HUDEP-2 (cell line): ENCODE measurements at regions not wholly inside any gene's neighbourhood (a gene's known extent, or its start where the extent isn't known, plus 50 kb on each side); places are given as distances from the start of the nearest gene placed in this dataset.
"Not testable (repeated sequence)": the region's sequence is repeated elsewhere in the genome, so short reads cannot be mapped to it uniquely, and the experiment has no call there.

ENCODE experiments used
- DNase-seq, 76 experiments: peaks; one replicate each; lab custom pipeline; 2025; ENCODE audit not compliant: unreplicated experiment in 76 of 76; lab: John Stamatoyannopoulos, UW

DNA sequence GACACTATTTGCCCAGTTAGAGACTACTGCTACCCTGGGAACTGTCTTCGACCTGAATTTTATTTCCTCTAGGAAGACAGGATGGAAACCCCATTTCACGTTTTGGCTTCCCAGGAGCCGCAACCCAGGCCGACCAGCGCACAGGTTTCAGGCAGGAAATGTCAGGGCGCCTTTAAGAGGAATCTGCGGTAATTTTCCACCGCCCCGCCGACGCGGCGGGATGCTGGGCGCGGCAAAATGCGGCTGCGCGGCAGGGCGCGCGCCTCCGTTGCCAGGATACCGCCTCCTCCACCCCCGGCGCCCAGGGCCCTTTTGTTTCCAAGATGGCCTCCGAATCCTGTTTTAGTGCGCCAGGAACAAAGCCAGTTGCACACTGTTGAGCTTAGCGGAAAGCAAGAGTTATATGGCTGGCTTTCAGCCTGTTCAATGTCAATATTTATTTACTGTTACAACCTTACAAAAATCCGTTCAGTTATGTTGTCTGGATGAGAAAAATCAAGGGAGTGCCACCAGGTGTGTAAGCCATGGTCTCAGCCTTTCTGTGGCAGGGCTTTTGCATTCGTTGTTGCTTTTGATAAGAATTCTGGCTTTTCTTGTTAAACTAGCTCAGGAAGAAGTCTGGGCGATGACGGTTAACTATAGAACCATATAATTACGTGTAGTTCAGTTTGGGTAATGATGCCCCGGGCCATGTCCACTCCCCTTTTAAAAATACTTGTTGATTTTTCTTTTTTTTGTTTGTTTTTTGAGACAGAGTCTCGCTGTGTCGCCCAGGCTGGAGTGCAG is 79.7 kb upstream of the CHD2 start:
- peak in 75 of 76 experiments; percentile 10 to 87 (median 77) for DNase-seq

DNA sequence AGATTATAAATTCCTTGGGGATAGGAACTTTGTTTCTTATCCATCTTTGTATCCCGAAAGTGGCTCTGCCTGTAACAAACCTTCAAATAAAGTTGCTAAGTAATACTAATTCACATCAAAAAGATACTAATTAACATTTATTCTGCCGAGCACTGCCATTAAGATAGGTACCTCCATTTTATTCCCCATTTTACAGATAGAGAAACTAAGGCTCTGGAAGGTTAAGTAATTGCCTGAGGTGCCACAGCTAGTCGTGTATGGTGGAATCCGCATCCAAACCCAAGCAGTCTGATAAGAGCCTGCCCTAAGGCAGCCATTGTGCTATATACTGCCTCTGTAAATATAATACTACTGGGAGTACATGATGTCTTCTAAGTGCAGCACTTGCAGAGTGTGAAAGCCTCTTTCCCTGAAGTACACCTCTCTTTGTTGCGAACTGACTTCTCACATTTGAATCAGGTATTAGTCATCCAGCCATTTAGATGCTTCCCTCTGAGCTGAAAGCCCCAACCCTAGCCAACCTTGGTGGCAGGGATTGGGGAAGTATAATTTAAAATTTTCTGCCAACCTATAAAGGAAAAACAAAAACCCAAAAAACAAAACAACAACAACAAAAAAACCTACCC is 78.5 kb upstream of the CHD2 start:
- DNase-seq, result no peak

DNA sequence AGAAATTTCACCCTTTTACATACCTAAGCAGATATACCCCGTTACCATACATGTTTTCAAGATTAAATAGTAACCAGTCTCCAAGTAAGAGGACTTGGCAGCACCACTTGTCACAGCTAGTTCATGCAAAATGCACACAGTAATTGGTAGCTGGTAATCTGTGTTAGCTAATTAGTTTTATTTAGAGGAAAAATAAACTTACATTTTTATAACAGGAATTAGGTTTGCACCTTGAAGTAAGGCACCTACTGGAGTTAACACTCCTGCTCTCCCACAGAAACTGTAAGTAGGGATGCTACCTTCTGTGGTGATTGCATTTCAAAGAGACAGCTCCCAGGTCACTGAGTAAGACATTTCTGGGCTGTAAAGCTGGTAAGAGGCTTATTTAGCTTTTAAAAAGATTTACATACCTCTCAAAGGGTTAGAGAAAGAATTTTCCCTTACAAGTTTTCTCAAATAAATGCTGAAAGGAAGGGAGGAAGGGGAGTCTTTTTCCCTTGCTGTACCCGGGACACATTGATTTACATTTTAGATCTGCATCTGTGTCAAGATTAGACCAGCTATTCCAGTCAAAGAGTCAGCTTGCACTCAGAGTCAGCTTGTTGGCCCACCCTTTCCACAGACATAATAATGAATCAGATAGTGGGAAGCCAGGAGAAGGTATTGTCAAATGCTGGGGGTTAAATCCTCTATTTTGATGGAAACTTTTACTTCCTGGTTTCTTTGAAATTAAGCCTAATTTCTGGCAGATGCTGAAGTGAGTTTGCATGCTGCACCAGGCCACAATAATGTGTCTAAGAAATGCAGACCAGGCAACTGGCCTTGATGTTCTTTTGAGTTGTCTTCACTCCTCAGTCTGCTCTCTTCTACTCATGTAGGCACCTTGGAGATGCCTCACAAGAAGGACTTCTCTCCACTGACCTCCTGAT is 77.6 kb upstream of the CHD2 start:
- DNase-seq, result no peak

DNA sequence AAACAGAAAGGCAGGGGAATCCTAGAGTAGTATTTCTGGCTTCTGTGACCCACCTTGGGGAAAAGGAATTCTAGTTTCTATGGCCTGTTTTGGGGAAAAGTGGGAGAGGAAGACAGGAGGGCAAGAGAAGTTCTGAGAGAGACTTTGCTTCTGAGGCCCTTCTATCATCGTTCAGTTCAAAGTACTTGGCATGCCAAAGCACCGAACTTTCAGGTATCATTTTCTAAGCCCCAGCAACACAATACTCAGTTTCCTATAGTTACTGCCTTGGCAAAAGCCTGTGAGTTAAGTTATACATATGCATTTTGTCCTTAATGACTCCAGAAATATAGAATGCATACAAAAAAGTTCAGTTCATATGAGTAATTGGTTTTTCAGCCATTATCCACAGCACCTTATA is 74.1 kb upstream of the CHD2 start:
- no peak for DNase-seq

DNA sequence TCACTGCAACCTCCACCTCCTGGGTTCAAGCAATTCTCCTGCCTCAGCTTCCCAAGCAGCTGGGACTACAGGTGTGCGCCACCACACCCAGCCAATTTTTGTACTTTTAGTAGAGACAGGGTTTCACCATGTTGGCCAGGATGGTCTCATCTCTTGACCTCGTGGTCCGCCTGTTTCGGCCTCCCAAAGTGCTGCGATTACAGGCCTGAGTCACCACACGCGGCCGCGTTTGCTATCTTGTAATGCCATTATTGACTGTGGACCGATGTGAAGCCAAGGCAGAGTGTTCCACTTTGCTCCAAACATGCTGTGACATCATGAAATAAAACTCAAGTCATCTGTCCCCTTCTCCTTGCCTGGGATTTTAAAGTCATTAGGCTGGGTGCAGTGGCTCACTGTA is 72.1 kb upstream of the CHD2 start:
- not testable (repeated sequence) for DNase-seq

DNA sequence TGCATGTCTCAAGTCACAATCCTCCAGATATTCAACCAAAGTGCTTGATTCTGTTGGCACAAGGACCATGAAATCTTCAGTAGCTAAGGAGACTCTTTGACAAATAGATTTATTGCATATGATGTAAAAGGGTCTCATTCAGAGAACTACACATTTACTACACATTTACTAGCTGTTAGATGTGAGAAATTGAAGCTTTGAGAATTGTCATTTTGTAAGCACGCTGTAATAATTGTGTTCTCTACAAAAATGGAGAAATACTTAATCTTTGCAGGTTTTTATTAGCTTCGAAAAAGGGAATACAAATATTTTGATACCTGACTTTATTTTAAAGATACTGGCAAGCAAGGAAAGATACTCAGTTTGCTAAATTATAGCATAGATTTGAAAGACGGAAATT is 70.2 kb upstream of the CHD2 start:
- no peak for DNase-seq

DNA sequence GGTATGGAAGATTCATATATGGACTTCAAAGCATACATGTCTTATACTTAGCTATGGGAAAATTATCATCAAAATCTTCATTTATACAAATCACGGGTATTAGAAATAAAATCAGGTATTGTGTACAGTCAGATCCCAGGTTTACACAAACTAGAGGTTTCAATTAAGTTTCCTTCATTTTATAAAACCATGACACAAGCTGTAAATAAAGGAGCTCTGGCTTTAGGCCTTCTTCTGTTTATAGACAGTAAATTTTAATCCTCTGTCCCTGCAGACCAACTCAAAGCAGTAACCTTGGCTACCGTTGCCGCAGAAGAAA is 68.8 kb upstream of the CHD2 start:
- DNase-seq, result no peak

DNA sequence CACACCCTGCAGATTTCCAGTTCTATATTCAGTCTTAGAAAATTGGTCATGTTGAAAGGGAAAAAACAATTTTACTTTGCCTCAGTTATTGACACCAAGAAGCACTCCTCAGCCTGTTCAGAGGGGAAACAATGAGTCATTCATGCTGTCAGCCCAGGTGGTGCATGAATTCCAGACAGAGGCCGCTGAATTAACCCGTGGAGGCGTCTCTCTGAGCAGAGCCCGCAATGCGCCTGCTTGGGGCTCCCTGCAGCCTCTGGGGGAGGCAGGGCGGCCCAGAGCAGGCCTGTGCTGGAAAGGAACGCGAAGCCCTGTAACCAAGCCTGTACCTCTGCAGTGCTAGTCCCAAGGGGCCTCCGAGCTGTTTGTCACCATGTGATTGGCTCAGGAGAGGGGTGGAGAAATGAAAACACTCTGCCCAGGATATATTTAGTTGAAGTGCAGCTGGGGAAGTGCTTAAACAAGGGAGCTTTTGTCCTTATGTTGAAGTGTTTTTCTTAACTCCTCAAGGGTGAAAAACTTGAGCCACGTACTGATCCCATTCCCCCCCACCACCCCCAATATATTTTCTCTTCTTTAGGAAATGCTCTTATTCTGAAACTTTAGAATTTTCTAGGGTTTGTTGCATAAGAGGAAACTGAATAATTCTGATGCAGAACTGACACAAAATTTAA is 68.3 kb upstream of the CHD2 start:
- DNase-seq, result peak in 75 of 76 experiments; percentile 31 to 94 (median 83)

DNA sequence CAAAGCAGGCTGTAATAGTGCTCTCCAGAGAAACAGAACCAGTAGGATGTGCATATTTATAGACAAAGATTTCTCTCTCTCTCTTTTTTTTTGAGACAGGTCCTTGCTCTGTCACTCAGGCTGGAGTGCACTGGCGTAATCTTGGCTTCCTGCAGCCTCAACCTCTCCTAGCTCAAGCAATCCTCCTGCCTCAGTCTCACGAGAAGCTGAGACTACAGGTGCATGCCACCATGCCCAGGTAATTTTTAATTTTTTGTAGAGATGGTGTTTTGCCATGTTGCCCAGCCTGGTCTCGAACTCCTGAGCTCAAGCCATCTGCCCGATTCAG is 67.1 kb upstream of the CHD2 start:
- DNase-seq, result no peak

DNA sequence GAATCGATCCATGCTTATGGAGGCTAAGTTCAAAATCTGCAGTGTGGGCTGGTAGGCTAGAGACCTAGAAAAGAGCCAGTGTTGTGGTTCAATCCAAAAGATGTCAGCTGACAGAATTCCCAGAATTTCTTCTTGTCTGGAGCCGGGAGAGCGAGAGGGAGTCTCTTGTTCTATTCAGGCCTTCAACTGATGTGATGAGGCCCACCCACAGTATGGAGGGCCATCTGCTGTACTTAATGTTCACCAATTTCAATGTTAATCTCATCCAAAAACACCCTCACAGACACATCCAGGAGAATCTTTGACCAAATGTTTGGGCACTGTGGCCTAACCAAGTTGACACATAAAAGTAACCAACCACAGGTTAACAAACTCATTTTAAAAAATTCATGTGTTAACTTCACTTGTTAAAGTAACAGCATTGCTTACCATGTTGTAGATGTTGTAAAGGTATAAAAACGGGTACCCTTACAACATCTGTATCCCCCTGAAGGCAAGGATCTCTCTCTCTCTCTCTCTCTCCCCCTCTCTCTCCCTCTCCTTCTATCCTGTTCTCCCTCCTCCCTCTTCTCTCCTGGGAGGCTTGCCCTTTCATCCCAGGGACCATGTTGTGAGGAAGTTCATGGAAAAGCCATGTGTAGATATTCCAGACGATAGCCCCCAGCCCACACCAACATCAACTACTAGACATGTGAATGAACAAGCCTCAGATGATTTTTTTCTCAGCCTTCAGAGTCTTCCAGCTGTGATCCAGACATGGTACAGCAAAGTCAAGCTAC is 66.4 kb upstream of the CHD2 start:
- DNase-seq, result no peak

DNA sequence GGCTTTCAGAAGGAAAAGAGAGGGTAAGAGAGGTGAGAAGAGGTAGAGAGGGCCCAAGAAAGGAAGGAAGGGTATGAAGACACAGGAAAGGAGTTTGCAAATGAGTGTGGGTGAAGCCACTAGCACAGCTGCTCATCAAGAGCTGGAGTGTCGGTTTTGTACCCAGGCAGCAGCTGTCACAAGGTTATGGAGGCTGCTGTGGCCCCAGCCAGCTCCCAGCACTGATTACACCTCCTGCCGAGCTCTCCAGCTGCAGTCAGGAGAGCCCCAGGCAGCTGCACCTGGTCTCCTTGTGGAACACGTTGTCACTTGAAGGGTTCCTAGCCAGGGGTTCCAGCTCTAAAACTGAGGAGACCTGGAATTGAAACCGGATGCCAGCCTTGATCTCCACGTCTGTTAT is 60.4 kb upstream of the CHD2 start:
- DNase-seq, result no peak

DNA sequence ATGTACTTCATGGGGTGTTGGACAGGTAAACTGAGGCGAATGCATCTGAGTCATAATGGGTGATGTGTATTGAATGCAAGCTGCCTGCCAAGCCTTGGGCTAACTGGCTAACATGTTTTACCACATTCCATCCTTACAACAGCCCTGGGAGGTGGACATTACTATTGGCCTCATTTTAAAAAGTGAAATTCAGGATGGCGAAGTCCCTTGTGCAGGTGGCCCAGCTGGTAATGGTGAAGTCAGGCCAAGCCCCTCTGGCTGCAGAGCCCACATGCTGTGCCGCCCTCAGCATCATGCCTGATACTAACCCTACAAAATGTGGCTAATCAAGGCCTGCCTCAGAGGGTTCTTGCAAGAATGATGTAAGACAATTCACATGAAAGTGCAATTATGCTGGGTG is 60.0 kb upstream of the CHD2 start:
- no peak for DNase-seq

DNA sequence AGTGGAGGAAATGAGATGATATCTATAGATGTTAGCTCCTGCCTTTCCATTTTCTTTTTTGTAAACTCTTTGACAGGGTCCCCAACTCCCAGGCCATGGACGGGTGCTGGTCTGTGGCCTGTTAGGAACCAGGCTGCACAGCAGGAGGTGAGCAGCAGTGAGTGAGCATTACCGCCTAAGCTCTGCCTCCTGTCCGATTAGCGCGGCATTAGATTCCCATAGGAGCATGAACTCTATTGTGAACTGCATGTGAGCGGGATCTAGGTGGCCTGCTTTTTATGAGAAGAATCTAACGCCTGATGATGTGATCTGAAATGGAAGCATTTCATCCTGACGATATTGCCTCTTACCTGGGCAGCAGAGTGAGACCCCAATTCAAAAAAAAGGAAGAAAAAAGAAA is 56.8 kb upstream of the CHD2 start:
- DNase-seq, result no peak

DNA sequence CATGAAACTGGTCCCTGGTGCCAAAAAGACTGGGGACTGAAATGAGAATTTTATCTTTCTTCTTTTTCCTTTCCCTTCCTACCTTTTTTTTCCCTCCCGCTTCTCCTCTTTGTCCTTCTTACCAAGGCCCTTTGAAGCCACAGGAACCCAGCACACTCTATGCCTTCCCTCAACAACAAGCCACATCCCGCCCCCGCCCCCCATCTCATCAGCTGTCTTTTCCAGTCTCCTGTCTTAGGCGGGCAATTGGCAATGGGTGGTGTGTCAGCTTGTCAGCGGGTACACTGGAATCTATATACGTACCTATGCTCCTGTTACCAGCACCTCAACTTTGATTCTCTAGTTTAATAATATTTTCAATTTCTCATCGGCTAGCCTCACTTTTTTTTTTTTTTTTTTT is 56.3 kb upstream of the CHD2 start:
- no peak for DNase-seq

DNA sequence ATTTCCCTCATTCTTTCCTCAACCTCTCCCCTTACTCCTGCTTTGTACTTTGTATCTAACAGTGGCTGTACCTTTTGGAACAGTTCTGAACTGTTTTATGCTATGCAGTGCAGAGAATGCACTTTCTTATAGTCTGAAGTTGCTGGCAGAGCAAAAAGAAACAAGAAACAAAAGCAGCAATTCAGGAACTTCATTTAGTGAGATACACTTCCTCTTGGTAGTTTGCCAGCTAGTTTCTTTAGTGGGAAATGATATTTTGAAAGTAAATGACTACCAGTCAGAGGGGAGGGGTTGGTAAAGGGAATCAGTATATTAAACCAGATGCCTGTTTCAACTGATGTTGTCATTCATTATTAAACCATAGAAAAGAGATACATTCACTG is 55.0 kb upstream of the CHD2 start:
- peak in 17 of 76 experiments; percentile 1 to 65 (median 27) for DNase-seq

DNA sequence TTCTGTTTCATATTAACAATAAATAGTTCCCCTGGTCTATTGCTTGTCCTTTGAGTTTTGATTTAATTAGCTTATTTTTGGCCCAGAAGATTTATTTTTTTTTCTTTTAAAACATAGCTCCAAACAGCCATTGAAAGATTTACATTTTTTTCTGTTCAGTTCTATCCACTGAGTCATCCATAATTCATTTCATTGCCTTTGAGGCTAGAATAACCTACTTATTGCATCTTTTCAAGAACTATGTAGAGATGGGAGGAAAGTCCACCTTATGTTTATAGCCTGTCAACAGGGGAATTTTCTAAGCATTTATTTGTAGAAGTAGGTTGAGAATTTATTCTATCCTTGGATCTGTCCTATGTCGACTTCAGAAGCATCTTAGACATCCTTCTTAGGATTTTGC is 53.4 kb upstream of the CHD2 start:
- DNase-seq, result no peak

DNA sequence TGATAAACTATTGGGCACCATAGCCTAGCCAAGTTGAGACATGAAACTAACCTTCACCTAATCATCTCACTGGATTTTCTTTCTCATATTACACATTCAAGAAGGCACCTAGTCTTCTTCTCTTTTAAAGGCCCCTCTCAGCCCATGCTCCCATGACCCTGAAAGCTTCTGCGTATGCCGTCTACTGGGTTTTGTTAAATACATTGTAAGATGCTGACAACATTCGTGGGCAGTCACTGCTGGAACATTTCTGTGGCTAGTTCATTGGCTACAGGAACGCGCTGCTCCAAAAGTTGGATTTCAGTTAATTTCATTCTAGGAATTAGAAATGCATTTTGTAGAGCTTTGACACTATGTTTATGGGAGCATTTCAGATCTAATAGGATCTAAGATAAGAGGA is 52.3 kb upstream of the CHD2 start:
- no peak for DNase-seq

DNA sequence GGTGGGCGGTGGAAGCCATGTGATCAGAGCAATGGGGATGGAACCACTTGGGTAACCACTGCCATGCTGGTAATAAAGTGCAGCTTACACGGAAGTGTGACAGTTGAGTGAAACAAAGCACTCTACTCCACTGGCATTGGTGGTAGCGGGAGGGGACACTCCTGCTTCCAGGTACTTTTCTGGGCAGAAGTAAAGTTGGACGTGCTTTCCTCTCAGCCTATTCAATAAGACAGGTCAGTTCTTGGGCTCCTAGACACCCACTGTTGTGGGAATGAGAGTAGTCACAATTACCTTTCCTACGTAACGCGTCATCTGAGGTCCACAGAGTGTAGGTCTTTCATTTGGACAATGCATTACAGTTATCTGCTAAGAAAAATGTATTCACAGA is 51.7 kb upstream of the CHD2 start:
- no peak for DNase-seq

DNA sequence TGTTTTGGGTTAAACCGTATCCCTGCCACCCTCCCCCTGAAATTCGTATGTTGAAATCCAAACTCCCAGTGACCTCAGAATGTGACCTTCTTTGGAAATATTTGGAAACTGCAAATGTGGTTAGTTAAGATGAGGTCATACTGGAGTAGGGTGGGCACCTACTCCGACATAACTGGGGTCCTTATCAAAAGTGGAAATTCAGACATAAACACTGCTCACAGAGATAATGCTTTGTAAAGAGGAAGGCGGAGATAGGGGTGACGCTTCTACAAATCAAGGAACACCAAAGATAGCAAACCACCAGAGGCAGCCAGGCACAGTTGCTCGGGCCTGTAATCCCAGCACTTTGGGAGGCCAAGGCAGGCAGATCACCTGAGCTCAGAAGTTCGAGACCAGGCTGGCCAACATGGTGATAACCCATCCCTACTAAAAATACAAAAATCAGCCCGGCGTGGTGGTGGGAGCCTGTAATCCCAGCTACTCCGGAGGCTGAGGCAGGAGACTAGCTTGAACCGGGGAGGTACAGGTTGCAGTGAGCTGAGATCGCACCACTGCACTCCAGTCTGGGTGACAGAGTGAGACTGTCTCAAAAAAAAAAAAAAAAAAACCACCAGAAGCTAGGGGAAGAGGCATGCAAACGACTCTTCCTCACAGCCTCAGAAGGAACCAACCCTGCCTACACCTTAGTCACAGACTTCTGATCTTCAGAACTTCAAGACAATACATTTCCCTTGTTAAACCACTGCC is 51.1 kb upstream of the CHD2 start:
- DNase-seq, result peak in 67 of 76 experiments; percentile 11 to 84 (median 44)

DNA sequence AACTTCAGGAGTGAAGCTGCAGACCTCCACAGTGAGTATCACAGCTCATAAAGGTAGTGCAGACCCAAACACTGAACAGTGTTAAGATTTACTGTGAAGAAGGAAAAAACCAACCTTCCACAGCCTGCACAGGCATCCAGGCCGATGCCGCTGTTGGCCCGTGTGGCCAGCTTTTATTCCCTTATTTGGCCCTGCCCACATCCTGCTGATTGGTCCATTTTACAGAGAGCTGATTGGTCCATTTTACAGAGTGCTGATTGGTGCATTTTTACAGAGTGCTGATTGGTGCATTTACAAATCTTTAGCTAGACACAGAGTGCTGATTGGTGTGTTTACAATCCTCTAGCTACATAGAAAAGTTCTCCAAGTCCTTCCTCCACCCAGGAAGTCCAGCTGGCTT is 49.9 kb upstream of the CHD2 start:
- DNase-seq, result not testable (repeated sequence)
